ENCODE measurements at regions not wholly inside any gene's neighbourhood (a gene's known extent, or its start where the extent isn't known, plus 50 kb on each side); places are given as distances from the start of the nearest gene placed in this dataset.
"Not testable (repeated sequence)": the region's sequence is repeated elsewhere in the genome, so short reads cannot be mapped to it uniquely, and the experiment has no call there.

DNA sequence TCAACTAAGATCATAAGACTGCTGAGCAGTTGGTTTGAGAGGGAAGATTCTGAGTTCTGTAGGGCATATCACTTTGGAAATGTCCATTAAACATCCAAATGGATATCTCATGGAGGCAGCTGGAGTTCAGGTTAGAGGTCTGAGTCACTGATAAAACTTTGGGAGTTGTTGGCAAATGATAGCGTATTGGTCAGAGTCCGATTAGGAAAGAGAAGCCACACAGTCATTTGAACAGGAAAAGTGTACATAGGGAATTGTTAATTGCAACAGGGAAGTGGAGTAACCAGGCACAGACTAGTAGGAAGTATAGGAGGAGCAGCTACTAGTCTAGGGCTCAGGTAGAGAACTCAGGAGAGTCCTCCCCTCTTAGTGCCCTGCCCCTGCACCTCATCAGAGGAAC is 126.6 kb upstream of the PTPN20 start:
- SMC1A ChIA-PET (ENCODE audit: uncharacterized antibody, unreplicated experiment); POLR2A ChIA-PET; CTCF ChIA-PET; H3K36me3 ChIP-seq (ENCODE audit: control insufficient read depth in 2 of 2, insufficient read depth in 2 of 2, low read length in 1 of 2); BruUV-seq (replicated peaks); H3K4me3 ChIP-seq; RAD21 ChIA-PET (ENCODE audit: unreplicated experiment); H3K79me2 ChIP-seq (ENCODE audit: control insufficient read depth, insufficient read depth, low read length); in situ Hi-C loops (cut with MboI); FAIRE-seq; ATAC-seq; H3K4me2 ChIP-seq (ENCODE audit: control insufficient read depth, insufficient read depth); DNase-seq (ENCODE audit: low read depth, low spot score); H3K9me3 ChIP-seq (replicated peaks; ENCODE audit: control insufficient read depth, insufficient read depth, low read length); H4K20me1 ChIP-seq (ENCODE audit: control insufficient read depth, insufficient read depth); H3K27me3 ChIP-seq (replicated peaks in 1 of 2; ENCODE audit: control insufficient read depth in 2 of 2, insufficient read depth in 2 of 2, low read length in 1 of 2); H3K27ac ChIP-seq (ENCODE audit: control insufficient read depth, insufficient read depth); H2AFZ ChIP-seq (ENCODE audit: control insufficient read depth, low read depth, low read length); intact Hi-C loops (cut with micrococcal nuclease; ENCODE audit: unreplicated experiment); H3K9ac ChIP-seq (ENCODE audit: control insufficient read depth, insufficient read depth, low read length); H3K4me1 ChIP-seq (ENCODE audit: control insufficient read depth, insufficient read depth, low read length): not testable (repeated sequence)
- WGBS (ENCODE audit: insufficient coverage, insufficient replicate concordance, low lambda C conversion rate, missing lambda C conversion rate) = 92% methylated on average over 2 of the region's 2 CpGs

DNA sequence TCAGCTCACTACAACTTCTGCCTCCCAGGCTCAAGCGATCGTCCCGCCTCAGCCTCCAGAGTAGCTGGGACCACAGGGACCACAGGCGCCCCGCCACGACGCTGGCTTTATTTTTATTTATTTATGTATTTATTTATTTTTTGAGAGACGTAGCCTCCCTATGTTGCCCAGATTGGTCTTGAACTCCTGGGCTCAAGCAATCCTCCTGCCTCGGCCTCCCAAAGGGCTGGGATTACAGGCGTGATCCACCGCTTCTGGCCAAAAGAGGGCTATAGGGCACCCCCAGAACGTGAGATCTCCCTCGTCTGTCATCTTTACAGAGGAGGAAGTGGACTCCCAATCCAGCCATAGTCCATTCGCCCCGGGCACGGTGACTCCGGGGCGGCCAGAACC is 125.1 kb upstream of the PTPN20 start:
- H4K20me1 ChIP-seq (ENCODE audit: control insufficient read depth, insufficient read depth); H3K79me2 ChIP-seq (ENCODE audit: control insufficient read depth, insufficient read depth, low read length); H3K4me3 ChIP-seq; H3K4me1 ChIP-seq (ENCODE audit: control insufficient read depth, insufficient read depth, low read length); H3K27ac ChIP-seq (ENCODE audit: control insufficient read depth, insufficient read depth); H3K4me2 ChIP-seq (ENCODE audit: control insufficient read depth, insufficient read depth); FAIRE-seq; RAD21 ChIA-PET (ENCODE audit: unreplicated experiment); SMC1A ChIA-PET (ENCODE audit: uncharacterized antibody, unreplicated experiment); POLR2A ChIA-PET; BruUV-seq (replicated peaks); H3K27me3 ChIP-seq (replicated peaks in 1 of 2; ENCODE audit: control insufficient read depth in 2 of 2, insufficient read depth in 2 of 2, low read length in 1 of 2); H2AFZ ChIP-seq (ENCODE audit: control insufficient read depth, low read depth, low read length); ATAC-seq; in situ Hi-C loops (cut with MboI); DNase-seq (ENCODE audit: low read depth, low spot score); H3K9ac ChIP-seq (ENCODE audit: control insufficient read depth, insufficient read depth, low read length); CTCF ChIA-PET; intact Hi-C loops (cut with micrococcal nuclease; ENCODE audit: unreplicated experiment); H3K9me3 ChIP-seq (replicated peaks; ENCODE audit: control insufficient read depth, insufficient read depth, low read length); H3K36me3 ChIP-seq (ENCODE audit: control insufficient read depth in 2 of 2, insufficient read depth in 2 of 2, low read length in 1 of 2): not testable (repeated sequence)
- 72% methylated on average over 10 of the region's 18 CpGs for WGBS (ENCODE audit: insufficient coverage, insufficient replicate concordance, low lambda C conversion rate, missing lambda C conversion rate)

Data from GM12878 (cell line).